ENCODE measurements at regions not wholly inside any gene's neighbourhood (a gene's known extent, or its start where the extent isn't known, plus 50 kb on each side); places are given as distances from the start of the nearest gene placed in this dataset.

DNA sequence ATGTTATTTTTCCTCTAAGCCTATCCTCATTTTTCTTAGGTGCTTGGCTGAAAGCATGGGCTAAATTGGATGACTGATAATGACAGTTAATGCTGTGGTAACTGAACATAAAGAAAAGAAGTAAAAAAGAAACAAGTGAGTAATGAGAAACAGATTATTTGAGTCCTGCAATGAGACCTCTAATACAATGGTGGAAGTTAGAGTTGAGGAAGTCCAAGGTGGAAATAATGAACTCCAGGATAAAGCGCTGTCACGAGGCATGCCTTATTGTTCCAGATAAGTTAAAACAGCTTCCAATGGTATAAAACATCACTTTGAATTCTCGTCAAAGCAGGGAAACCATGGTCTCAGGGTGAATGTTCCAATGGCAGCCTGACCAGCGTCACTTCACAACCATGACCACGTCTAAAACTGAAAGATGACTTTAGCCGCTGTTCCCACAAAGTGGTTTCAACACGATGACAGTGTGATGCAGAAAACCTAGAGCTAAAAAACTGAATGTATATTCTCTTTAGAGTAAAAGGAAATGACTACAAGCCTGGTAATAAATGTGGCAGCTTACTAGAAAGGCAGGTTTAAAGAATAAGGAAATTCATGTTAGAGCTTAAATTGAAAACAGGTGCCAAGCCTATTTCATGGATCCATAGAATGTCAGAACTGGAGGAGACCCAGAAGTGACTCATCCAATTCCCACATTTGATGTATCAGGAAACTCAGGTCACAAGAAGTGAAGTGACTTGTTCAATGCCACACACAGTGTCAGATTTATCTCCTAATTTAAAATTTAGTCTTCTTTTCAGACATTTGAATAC, 202.6 kb upstream of the GYPA start:
- no peak for TF ChIP-seq FOS (IDR thresholded peaks at IDR 0.05; ENCODE audit: low read depth, low read length)
- TF ChIP-seq, protein P1, sequence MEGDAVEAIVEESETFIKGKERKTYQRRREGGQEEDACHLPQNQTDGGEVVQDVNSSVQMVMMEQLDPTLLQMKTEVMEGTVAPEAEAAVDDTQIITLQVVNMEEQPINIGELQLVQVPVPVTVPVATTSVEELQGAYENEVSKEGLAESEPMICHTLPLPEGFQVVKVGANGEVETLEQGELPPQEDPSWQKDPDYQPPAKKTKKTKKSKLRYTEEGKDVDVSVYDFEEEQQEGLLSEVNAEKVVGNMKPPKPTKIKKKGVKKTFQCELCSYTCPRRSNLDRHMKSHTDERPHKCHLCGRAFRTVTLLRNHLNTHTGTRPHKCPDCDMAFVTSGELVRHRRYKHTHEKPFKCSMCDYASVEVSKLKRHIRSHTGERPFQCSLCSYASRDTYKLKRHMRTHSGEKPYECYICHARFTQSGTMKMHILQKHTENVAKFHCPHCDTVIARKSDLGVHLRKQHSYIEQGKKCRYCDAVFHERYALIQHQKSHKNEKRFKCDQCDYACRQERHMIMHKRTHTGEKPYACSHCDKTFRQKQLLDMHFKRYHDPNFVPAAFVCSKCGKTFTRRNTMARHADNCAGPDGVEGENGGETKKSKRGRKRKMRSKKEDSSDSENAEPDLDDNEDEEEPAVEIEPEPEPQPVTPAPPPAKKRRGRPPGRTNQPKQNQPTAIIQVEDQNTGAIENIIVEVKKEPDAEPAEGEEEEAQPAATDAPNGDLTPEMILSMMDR (conservative IDR thresholded peaks at IDR 0.05; ENCODE audit: low read depth, low read length), result no peak
- no peak for TF ChIP-seq POLR2A (IDR thresholded peaks at IDR 0.05; ENCODE audit: low read depth, low read length)
- TF ChIP-seq BHLHE40 (IDR thresholded peaks at IDR 0.05; ENCODE audit: low read depth, low read length), result no peak
- no peak for TF ChIP-seq CHD1 (IDR thresholded peaks at IDR 0.05; ENCODE audit: low read depth, low read length)
- TF ChIP-seq CEBPB (IDR thresholded peaks at IDR 0.05; ENCODE audit: low read depth, low read length), result no peak
- no peak for TF ChIP-seq RAD21 (IDR thresholded peaks at IDR 0.05; ENCODE audit: low read length)
- TF ChIP-seq RFX5 (IDR thresholded peaks at IDR 0.05; ENCODE audit: low read depth, low read length), result no peak
- no peak for TF ChIP-seq MAFK (IDR thresholded peaks at IDR 0.05; ENCODE audit: low read depth, low read length)
- TF ChIP-seq SMC3 (IDR thresholded peaks at IDR 0.05; ENCODE audit: low read depth, low read length), result no peak
- TF ChIP-seq, protein P2, sequence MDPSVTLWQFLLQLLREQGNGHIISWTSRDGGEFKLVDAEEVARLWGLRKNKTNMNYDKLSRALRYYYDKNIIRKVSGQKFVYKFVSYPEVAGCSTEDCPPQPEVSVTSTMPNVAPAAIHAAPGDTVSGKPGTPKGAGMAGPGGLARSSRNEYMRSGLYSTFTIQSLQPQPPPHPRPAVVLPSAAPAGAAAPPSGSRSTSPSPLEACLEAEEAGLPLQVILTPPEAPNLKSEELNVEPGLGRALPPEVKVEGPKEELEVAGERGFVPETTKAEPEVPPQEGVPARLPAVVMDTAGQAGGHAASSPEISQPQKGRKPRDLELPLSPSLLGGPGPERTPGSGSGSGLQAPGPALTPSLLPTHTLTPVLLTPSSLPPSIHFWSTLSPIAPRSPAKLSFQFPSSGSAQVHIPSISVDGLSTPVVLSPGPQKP (IDR thresholded peaks at IDR 0.05; ENCODE audit: borderline replicate concordance, low read depth, low read length), result no peak
- no peak for TF ChIP-seq MXI1 (IDR thresholded peaks at IDR 0.05; ENCODE audit: borderline replicate concordance, low read depth, low read length)
